ENCODE measurements at regions not wholly inside any gene's neighbourhood (a gene's known extent, or its start where the extent isn't known, plus 50 kb on each side); places are given as distances from the start of the nearest gene placed in this dataset.

DNA sequence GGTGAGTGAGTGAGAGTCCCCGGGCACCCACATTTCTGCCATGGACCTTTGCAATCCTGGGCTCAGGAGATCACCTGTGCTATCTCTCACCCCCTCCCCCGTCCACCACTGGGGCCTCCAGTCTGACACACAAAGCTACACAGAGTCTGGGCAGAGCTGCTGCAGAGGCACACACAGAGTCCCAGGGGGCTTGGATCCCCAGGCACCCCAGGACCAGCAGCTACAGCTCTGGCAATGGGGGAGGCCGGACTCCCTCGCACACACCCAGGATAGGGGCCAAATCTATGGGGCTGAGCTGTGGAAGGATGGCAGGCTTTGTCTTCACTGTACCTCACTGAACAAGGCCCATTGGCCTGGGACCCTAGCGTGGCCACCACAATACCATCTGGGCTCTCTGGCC, 328.8 kb downstream of the MAN2A1 start:
- no peaks in the 10 kb centered on the region for H3K27me3 ChIP-seq (ENCODE audit: insufficient read depth, low read length)
- H4K20me1 ChIP-seq (ENCODE audit: insufficient read depth), result no peaks in the 10 kb centered on the region
- ChIA-PET POLR2A (no interaction called here), CTCF (no interaction called here), RAD21 (ENCODE audit: low non-redundant PET in 1 of 2, low total read pairs in 2 of 2, uncharacterized antibody in 2 of 2, unreplicated experiment in 2 of 2) (no interaction called here)
- no peaks in the 10 kb centered on the region for H3K4me1 ChIP-seq (ENCODE audit: control insufficient read depth in 1 of 2, insufficient read depth in 2 of 2, low read length in 2 of 2)
- H3K4me3 ChIP-seq (replicated peaks in 1 of 2; ENCODE audit: low read depth in 1 of 2, low read length in 2 of 2), result no peak overlapping the region
- H3K9me2 ChIP-seq (ENCODE audit: insufficient read depth), result no peaks in the 10 kb centered on the region
- TF ChIP-seq ZNF274 (IDR thresholded peaks at IDR 0.05; ENCODE audit: low read depth, low read length) (no peak), ZFX (IDR thresholded peaks at IDR 0.05) (no peak), EZH2phosphoT487 (IDR thresholded peaks at IDR 0.05; ENCODE audit: borderline replicate concordance) (no peak), POLR2A (IDR thresholded peaks at IDR 0.05; ENCODE audit: borderline replicate concordance, extremely low read depth, insufficient read depth, insufficient read length) (no peak), SIN3A (IDR thresholded peaks at IDR 0.05; ENCODE audit: low read depth) (no peak), FOSL1 (IDR thresholded peaks at IDR 0.05; ENCODE audit: low read depth) (no peak), TCF7L2 (IDR thresholded peaks at IDR 0.05; ENCODE audit: borderline replicate concordance, extremely low read depth, insufficient read depth, insufficient read length) (no peak), EZH2 (IDR thresholded peaks at IDR 0.05) (no peak), CEBPB (IDR thresholded peaks at IDR 0.05; ENCODE audit: low read depth) (no peak), SRF (IDR thresholded peaks at IDR 0.05; ENCODE audit: low read depth) (no peak), ELF1 (IDR thresholded peaks at IDR 0.05; ENCODE audit: borderline replicate concordance, low read depth) (no peak), YY1 (IDR thresholded peaks at IDR 0.05; ENCODE audit: extremely low read depth, insufficient replicate concordance, low read depth, low read length) (no peak), JUND (IDR thresholded peaks at IDR 0.05) (no peak), CBX3 (IDR thresholded peaks at IDR 0.05; ENCODE audit: low read depth) (no peak), RAD21 (IDR thresholded peaks at IDR 0.05; ENCODE audit: low read depth) (no peak), ATF3 (IDR thresholded peaks at IDR 0.05) (no peak)
- no peaks in the 10 kb centered on the region for H3K79me2 ChIP-seq (ENCODE audit: insufficient read depth, low read length)
- ATAC-seq (no peak), DNase-seq (ENCODE audit: low read depth, low spot score) (no peak)
- no peaks in the 10 kb centered on the region for H3K36me3 ChIP-seq (ENCODE audit: control insufficient read depth in 1 of 2, insufficient read depth in 2 of 2, low read length in 2 of 2)
- H3K9me3 ChIP-seq (ENCODE audit: control insufficient read depth in 1 of 2, insufficient read depth in 1 of 2, low read depth in 1 of 2, low read length in 2 of 2), result no peaks in the 10 kb centered on the region
- no peak overlapping the region for H3K4me2 ChIP-seq (ENCODE audit: low read length)
- H3K27ac ChIP-seq (ENCODE audit: low read depth, low read length), result no peak overlapping the region
- H2AFZ ChIP-seq (ENCODE audit: low read depth, low read length, poor library complexity, severe bottlenecking), result no peak overlapping the region
- intact Hi-C loops (cut with micrococcal nuclease), result no loop called here
- BruUV-seq (replicated peaks), result no TSS peak
- H3K9ac ChIP-seq (ENCODE audit: low read length), result no peak overlapping the region
